Stomach smooth muscle (tissue), 2 donors: ENCODE measurements at regions not wholly inside any gene's neighbourhood (a gene's known extent, or its start where the extent isn't known, plus 50 kb on each side); places are given as distances from the start of the nearest gene placed in this dataset.
"Not testable (repeated sequence)": the region's sequence is repeated elsewhere in the genome, so short reads cannot be mapped to it uniquely, and the experiment has no call there.

Source experiments
- H3K27ac ChIP-seq: one replicate; pipeline ENCODE4 v1.7.0; 2013; ENCODE audit warnings: mild to moderate bottlenecking, low read length, inconsistent platforms
- H3K27me3 ChIP-seq, 2 donors: one replicate each; pipeline ENCODE4 v1.7.0; 2013; ENCODE audit warnings: low read length in 2 of 2; ENCODE audit not compliant: insufficient read depth in 2 of 2, control insufficient read depth in 1 of 2
- H3K36me3 ChIP-seq, 2 donors: one replicate each; pipeline ENCODE4 v1.7.0; 2013; ENCODE audit warnings: low read length in 2 of 2; ENCODE audit not compliant: control insufficient read depth in 2 of 2, insufficient read depth in 2 of 2
- H3K4me1 ChIP-seq: one replicate; pipeline ENCODE4 v1.7.0; 2013; ENCODE audit warnings: low read length; ENCODE audit not compliant: control insufficient read depth, insufficient read depth
- H3K4me3 ChIP-seq, 2 donors: one replicate each; pipeline ENCODE4 v1.7.0; 2013; ENCODE audit warnings: low read length in 2 of 2
- H3K9ac ChIP-seq, 2 donors: one replicate each; pipeline ENCODE4 v1.7.0; 2013; ENCODE audit warnings: low read length in 2 of 2, mild to moderate bottlenecking in 1 of 2
- H3K9me3 ChIP-seq, 2 donors: one replicate each; pipeline ENCODE4 v1.7.0; 2013; ENCODE audit warnings: low read length in 2 of 2; ENCODE audit not compliant: control insufficient read depth in 2 of 2
- donor health status: healthy.
- donor health status: Pancreatic carcinoma.

GRCh38 chr12:5163661-5164060 is 120.0 kb downstream of the KCNA5 start:
- Histone ChIP-seq H3K36me3 (no peaks in the 10 kb centered on the region), H3K4me3 (no peak overlapping the region), H3K9me3 (no peaks in the 10 kb centered on the region), H3K27me3 (peaks cover 0 to 5% of the 10 kb centered on the region in 2 donors), H3K27ac (no peak overlapping the region), H3K9ac (no peak overlapping the region), H3K4me1 (no peaks in the 10 kb centered on the region)

GRCh38 chr12:5165296-5165970 is 121.8 kb downstream of the KCNA5 start:
- H3K27ac ChIP-seq, result no peak overlapping the region
- peaks cover 0 to 5% of the 10 kb centered on the region in 2 donors for H3K27me3 ChIP-seq
- H3K36me3 ChIP-seq, result no peaks in the 10 kb centered on the region
- no peak overlapping the region for H3K9ac ChIP-seq
- no peaks in the 10 kb centered on the region for H3K4me1 ChIP-seq
- H3K9me3 ChIP-seq, result no peaks in the 10 kb centered on the region
- H3K4me3 ChIP-seq, result no peak overlapping the region

- no peaks in the 10 kb centered on the region for H3K36me3 ChIP-seq
- H3K27me3 ChIP-seq, result peaks cover 0 to 1% of the 10 kb centered on the region in 2 donors
- no peaks in the 10 kb centered on the region for H3K9me3 ChIP-seq
- no peak overlapping the region for H3K27ac ChIP-seq
- H3K9ac ChIP-seq, result no peak overlapping the region
- H3K4me3 ChIP-seq, result no peak overlapping the region
- H3K4me1 ChIP-seq, result peaks cover 6% of the 10 kb centered on the region
Measured at GRCh38 chr12:5166976-5167375, 123.3 kb downstream of the KCNA5 start.

GRCh38 chr12:5168148-5168547 is 124.5 kb downstream of the KCNA5 start:
- H3K27me3 ChIP-seq, result peaks cover 0 to 7% of the 10 kb centered on the region in 2 donors
- H3K9me3 ChIP-seq, result no peaks in the 10 kb centered on the region

GRCh38 chr12:5170844-5171243 is 127.2 kb downstream of the KCNA5 start:
- no peak overlapping the region for H3K4me3 ChIP-seq
- no peak overlapping the region for H3K9ac ChIP-seq
- H3K4me1 ChIP-seq, result peaks cover 6% of the 10 kb centered on the region
- H3K36me3 ChIP-seq, result no peaks in the 10 kb centered on the region
- peaks cover 0 to 10% of the 10 kb centered on the region in 2 donors for H3K27me3 ChIP-seq
- H3K27ac ChIP-seq, result no peak overlapping the region
- H3K9me3 ChIP-seq, result no peaks in the 10 kb centered on the region

More at GRCh38 chr12:5168148-5168547, 124.5 kb downstream of the KCNA5 start:
- H3K9ac ChIP-seq, result no peak overlapping the region
- H3K27ac ChIP-seq, result no peak overlapping the region
- H3K4me3 ChIP-seq, result no peak overlapping the region
- peaks cover 6% of the 10 kb centered on the region for H3K4me1 ChIP-seq
- H3K36me3 ChIP-seq, result no peaks in the 10 kb centered on the region

- no peaks in the 10 kb centered on the region for H3K36me3 ChIP-seq
- H3K27me3 ChIP-seq, result peaks cover 0 to 10% of the 10 kb centered on the region in 2 donors
- H3K9ac ChIP-seq, result no peak overlapping the region
- no peak overlapping the region for H3K4me3 ChIP-seq
- H3K9me3 ChIP-seq, result no peaks in the 10 kb centered on the region
- peaks cover 6% of the 10 kb centered on the region for H3K4me1 ChIP-seq
- H3K27ac ChIP-seq, result no peak overlapping the region
Measured at GRCh38 chr12:5171701-5172100, 128.0 kb downstream of the KCNA5 start.

GRCh38 chr12:5172886-5173285 is 129.2 kb downstream of the KCNA5 start:
- Histone ChIP-seq H3K9me3 (no peaks in the 10 kb centered on the region), H3K9ac (no peak overlapping the region), H3K36me3 (no peaks in the 10 kb centered on the region), H3K4me1 (peaks cover 6% of the 10 kb centered on the region), H3K27me3 (peaks cover 0 to 10% of the 10 kb centered on the region in 2 donors), H3K4me3 (no peak overlapping the region), H3K27ac (no peak overlapping the region)

GRCh38 chr12:5173511-5174011 is 129.9 kb downstream of the KCNA5 start:
- Histone ChIP-seq H3K9ac (no peak overlapping the region), H3K4me3 (no peak overlapping the region)

GRCh38 chr12:5175415-5175814 is 131.7 kb downstream of the KCNA5 start:
- H3K9me3 ChIP-seq, result not testable (repeated sequence)

More at GRCh38 chr12:5173511-5174011, 129.9 kb downstream of the KCNA5 start:
- H3K27me3 ChIP-seq, result peaks cover 0 to 10% of the 10 kb centered on the region in 2 donors
- no peaks in the 10 kb centered on the region for H3K36me3 ChIP-seq
- H3K27ac ChIP-seq, result no peak overlapping the region
- H3K4me1 ChIP-seq, result peaks cover 6% of the 10 kb centered on the region
- H3K9me3 ChIP-seq, result no peaks in the 10 kb centered on the region

GRCh38 chr12:5176036-5176435 is 132.4 kb downstream of the KCNA5 start:
- Histone ChIP-seq H3K4me3 (no peak overlapping the region), H3K27ac (no peak overlapping the region), H3K9me3 (no peaks in the 10 kb centered on the region), H3K36me3 (no peaks in the 10 kb centered on the region), H3K27me3 (peaks cover 0 to 10% of the 10 kb centered on the region in 2 donors), H3K4me1 (peaks cover 5% of the 10 kb centered on the region), H3K9ac (no peak overlapping the region)

More at GRCh38 chr12:5175415-5175814, 131.7 kb downstream of the KCNA5 start:
- H3K36me3 ChIP-seq, H3K4me3 ChIP-seq, H3K4me1 ChIP-seq, H3K9ac ChIP-seq, H3K27ac ChIP-seq: not testable (repeated sequence)
- H3K27me3 ChIP-seq, result peaks cover 0 to 10% of the 10 kb centered on the region in 2 donors

GRCh38 chr12:5177096-5177495 is 133.4 kb downstream of the KCNA5 start:
- H3K4me3 ChIP-seq, result no peak overlapping the region
- H3K4me1 ChIP-seq, result no peaks in the 10 kb centered on the region
- H3K27me3 ChIP-seq, result peaks cover 0 to 8% of the 10 kb centered on the region in 2 donors
- no peaks in the 10 kb centered on the region for H3K9me3 ChIP-seq
- no peak overlapping the region for H3K27ac ChIP-seq
- no peaks in the 10 kb centered on the region for H3K36me3 ChIP-seq
- H3K9ac ChIP-seq, result no peak overlapping the region
